ENCODE measurements at regions not wholly inside any gene's neighbourhood (a gene's known extent, or its start where the extent isn't known, plus 50 kb on each side); places are given as distances from the start of the nearest gene placed in this dataset.

- no peak overlapping the region for H3K4me3 ChIP-seq
- H3K4me1 ChIP-seq: peaks cover 0 to 9% of the 10 kb centered on the region in 2 donors
- H3K27ac ChIP-seq: no peak overlapping the region
- no peaks in the 10 kb centered on the region for H3K36me3 ChIP-seq
- TF ChIP-seq CTCF (IDR thresholded peaks at IDR 0.05): no peak
- no peaks in the 10 kb centered on the region for H3K27me3 ChIP-seq
- peaks cover 0 to 6% of the 10 kb centered on the region in 2 donors for H3K9me3 ChIP-seq
- DNase-seq (ENCODE audit: low spot score): no peak
These were observed 177.5 kb upstream of the LPP start for GRCh38 chr3:187976365-187976900.

- peaks cover 0 to 9% of the 10 kb centered on the region in 2 donors for H3K4me1 ChIP-seq
- no peaks in the 10 kb centered on the region for H3K27me3 ChIP-seq
- no peak overlapping the region for H3K4me3 ChIP-seq
- no peaks in the 10 kb centered on the region for H3K36me3 ChIP-seq
- peaks cover 0 to 6% of the 10 kb centered on the region in 2 donors for H3K9me3 ChIP-seq
- no peak for TF ChIP-seq CTCF (IDR thresholded peaks at IDR 0.05)
- H3K27ac ChIP-seq: no peak overlapping the region
- no peak for DNase-seq (ENCODE audit: low spot score)
These were observed 176.3 kb upstream of the LPP start for GRCh38 chr3:187977659-187978058.

DNA sequence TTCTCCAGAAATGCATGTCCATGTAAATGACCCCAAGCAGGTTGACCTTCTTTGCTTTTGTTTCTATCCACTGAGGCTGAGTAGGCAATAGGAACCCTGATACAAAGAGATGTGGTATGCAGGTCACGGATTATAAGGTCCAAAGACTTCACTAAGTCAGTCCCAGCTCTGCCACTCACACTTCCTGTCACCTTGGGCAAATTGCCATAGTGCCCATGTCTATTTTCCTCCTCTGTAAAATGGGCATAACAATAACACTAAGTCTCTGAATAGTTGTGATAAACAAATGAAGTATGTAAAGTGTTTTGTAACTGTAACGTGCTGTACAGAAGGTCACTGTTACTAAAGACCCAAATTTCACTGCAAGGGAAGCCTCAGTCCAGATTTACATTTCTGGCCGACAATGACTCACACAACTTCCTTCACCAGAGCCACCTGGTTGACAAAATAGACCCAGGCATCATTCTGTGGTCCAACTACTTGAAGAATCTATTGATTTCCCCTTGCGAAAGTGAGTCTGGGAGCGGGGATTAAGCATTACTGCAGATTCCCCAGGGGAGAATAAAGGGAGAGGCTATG lies 175.4 kb upstream of the LPP start:
- no peaks in the 10 kb centered on the region for H3K36me3 ChIP-seq
- H3K4me3 ChIP-seq: no peak overlapping the region
- no peak for DNase-seq (ENCODE audit: low spot score)
- peaks cover 0 to 6% of the 10 kb centered on the region in 2 donors for H3K9me3 ChIP-seq
- H3K4me1 ChIP-seq: peaks cover 0 to 14% of the 10 kb centered on the region in 2 donors
- H3K27ac ChIP-seq: no peak overlapping the region
- no peaks in the 10 kb centered on the region for H3K27me3 ChIP-seq
- no peak for TF ChIP-seq CTCF (IDR thresholded peaks at IDR 0.05)

DNA sequence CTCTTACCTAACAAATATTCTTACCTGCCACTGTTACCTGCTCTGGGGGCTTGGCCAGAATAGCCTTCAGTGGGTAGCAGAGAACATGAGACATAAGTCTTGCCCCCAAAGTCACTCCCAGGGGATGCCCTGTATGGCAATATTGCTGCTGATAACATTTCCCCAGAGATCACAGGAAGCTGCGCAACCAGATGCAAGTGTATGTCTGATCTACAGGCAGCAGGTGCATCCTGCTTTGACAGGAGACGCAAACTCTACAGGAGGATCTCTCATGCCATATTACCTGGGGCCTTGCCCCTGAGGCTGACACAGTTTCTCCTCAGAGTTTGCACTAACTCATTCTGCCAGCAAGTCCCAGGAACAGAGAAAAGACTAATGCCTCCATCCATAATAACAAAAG lies 174.4 kb upstream of the LPP start:
- no peak for TF ChIP-seq CTCF (IDR thresholded peaks at IDR 0.05)
- Histone ChIP-seq H3K4me1 (peaks cover 0 to 19% of the 10 kb centered on the region in 2 donors), H3K9me3 (peaks cover 0 to 6% of the 10 kb centered on the region in 2 donors), H3K27ac (no peak overlapping the region), H3K4me3 (no peak overlapping the region), H3K27me3 (no peaks in the 10 kb centered on the region), H3K36me3 (no peaks in the 10 kb centered on the region)
- no peak for DNase-seq (ENCODE audit: low spot score)

DNA sequence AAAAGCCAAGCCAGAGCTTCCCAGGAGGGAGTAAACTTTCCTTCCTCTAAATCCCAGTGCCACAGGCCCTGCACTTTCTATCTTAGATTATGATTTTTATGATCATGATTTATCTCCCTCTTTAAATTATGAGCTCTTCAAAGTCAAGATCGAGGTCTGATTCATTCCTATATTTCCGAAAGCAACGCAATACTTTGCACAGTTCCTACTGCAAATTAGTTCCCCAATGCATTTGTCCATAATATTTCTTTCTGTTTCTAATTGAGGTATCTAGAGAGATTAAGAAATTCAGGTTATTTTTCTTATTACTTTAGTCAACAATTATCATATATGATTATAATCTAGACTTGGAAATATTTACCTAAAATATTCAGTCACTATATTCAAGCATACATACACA lies 173.1 kb upstream of the LPP start:
- H3K9me3 ChIP-seq: peaks cover 0 to 6% of the 10 kb centered on the region in 2 donors
- peaks cover 0 to 13% of the 10 kb centered on the region in 2 donors for H3K4me1 ChIP-seq
- no peaks in the 10 kb centered on the region for H3K36me3 ChIP-seq
- no peak overlapping the region for H3K27ac ChIP-seq
- no peak for TF ChIP-seq CTCF (IDR thresholded peaks at IDR 0.05)
- DNase-seq (ENCODE audit: low spot score): no peak
- H3K27me3 ChIP-seq: no peaks in the 10 kb centered on the region
- H3K4me3 ChIP-seq: no peak overlapping the region

DNA sequence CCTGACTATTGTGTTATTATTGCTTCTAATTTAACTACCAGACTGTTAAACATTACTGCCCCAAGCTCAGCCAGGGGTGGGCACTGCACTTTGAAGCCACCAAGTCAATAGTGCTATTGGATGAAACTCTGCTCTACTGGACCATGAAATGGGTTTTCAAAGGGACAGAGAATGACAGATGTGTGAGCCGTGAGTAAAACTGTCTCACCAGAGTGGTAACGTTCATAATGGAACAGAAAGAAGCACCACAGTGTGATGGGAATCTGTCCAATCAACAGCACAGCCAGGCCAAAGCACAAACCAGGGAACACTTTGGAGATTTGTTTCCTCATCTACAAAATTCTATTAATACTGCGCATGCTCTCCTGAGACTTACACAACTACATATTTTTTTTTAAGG lies 171.8 kb upstream of the LPP start:
- H3K27me3 ChIP-seq: no peaks in the 10 kb centered on the region
- no peaks in the 10 kb centered on the region for H3K36me3 ChIP-seq
- DNase-seq (ENCODE audit: low spot score): no peak
- H3K27ac ChIP-seq: peak overlapping the region in 1 of 2 donors; percentile 82
- no peak for TF ChIP-seq CTCF (IDR thresholded peaks at IDR 0.05)
- peaks cover 0 to 10% of the 10 kb centered on the region in 2 donors for H3K4me1 ChIP-seq
- peaks cover 0 to 6% of the 10 kb centered on the region in 2 donors for H3K9me3 ChIP-seq
- H3K4me3 ChIP-seq: no peak overlapping the region
